DND-41 (cell line): ENCODE measurements at regions not wholly inside any gene's neighbourhood (a gene's known extent, or its start where the extent isn't known, plus 50 kb on each side); places are given as distances from the start of the nearest gene placed in this dataset.

Experiments used
- EZH2 ChIP-seq: IDR thresholded peaks from 3 replicates; pipeline ENCODE4 v1.6.1; 2012; ENCODE audit warnings: borderline replicate concordance, low read depth, mild to moderate bottlenecking, moderate library complexity, low read length, inconsistent platforms; ENCODE audit not compliant: severe bottlenecking
- TF ChIP-seq, protein P1 (sequence below): IDR thresholded peaks from 2 replicates; pipeline ENCODE4 v1.5.1; 2012; ENCODE audit warnings: borderline replicate concordance, low read length, moderate library complexity, mild to moderate bottlenecking; ENCODE audit not compliant: poor library complexity, severe bottlenecking; ENCODE audit errors: extremely low read depth

DNA sequence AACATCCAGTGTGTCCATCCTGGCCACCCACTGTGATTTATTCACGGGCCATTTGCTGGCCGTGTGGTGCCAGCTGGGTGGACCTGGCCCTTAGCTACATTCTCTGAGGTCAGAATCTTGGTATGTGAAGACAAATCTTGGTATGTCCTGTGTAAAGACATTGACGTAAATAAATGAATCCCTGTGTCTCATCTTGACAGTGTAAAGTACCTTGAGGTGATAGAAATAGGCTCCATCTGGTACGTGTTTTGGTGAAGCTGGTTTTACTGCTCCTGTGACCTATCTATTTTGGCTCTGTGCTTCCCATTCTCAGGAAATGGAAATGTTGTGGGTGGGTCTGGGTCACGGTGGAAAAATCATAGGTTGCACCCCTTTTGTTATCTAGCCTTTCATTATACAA is 245.4 kb upstream of the ANKH start:
- TF ChIP-seq, protein P1, sequence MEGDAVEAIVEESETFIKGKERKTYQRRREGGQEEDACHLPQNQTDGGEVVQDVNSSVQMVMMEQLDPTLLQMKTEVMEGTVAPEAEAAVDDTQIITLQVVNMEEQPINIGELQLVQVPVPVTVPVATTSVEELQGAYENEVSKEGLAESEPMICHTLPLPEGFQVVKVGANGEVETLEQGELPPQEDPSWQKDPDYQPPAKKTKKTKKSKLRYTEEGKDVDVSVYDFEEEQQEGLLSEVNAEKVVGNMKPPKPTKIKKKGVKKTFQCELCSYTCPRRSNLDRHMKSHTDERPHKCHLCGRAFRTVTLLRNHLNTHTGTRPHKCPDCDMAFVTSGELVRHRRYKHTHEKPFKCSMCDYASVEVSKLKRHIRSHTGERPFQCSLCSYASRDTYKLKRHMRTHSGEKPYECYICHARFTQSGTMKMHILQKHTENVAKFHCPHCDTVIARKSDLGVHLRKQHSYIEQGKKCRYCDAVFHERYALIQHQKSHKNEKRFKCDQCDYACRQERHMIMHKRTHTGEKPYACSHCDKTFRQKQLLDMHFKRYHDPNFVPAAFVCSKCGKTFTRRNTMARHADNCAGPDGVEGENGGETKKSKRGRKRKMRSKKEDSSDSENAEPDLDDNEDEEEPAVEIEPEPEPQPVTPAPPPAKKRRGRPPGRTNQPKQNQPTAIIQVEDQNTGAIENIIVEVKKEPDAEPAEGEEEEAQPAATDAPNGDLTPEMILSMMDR = no peak
- no peak for TF ChIP-seq EZH2
